ENCODE measurements at regions not wholly inside any gene's neighbourhood (a gene's known extent, or its start where the extent isn't known, plus 50 kb on each side); places are given as distances from the start of the nearest gene placed in this dataset.

DNA sequence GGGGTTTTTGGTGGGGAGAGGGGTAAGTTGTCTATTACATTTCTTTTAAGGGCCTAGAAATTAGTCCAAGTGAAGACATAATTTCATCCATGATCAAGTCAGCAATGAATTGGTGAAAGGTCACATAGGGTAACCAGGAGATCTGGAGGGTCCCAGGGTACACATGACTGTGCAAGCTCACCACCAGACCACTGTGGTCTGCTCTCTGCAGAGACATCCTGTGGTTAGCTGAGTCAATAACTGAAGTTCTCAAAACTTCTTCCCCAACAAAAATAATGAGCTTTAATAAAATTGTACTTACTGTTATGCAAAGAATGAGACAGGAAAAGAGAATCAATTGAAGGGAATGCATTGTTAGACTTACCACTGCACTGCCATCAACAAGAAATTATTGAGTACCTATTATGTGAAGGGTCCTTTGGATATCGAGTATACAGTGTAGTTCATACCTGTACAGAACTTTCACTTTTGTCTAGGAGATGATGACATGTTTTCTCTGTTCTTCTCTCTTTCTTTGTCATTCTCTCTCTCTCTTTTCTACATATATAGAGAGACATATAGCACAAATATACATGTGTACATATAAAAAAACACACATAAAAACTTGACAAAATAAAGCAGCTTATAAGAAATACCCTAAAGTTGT, 209.8 kb downstream of the GJA1 start:
- TF ChIP-seq HOXA3 (CRISPR knock-in tag; IDR thresholded peaks at IDR 0.05) (no peak), RFXAP (CRISPR knock-in tag; IDR thresholded peaks at IDR 0.05; ENCODE audit: borderline replicate concordance) (no peak), U2AF2 (IDR thresholded peaks at IDR 0.05; ENCODE audit: low read depth, low read length) (no peak), REXO4 (CRISPR knock-in tag; IDR thresholded peaks at IDR 0.05; ENCODE audit: borderline replicate concordance) (no peak), ZNF549 (CRISPR knock-in tag; IDR thresholded peaks at IDR 0.05) (no peak), SNAPC2 (CRISPR knock-in tag; IDR thresholded peaks at IDR 0.05) (no peak), ZNF33B (CRISPR knock-in tag; IDR thresholded peaks at IDR 0.05) (no peak), ZNF235 (CRISPR knock-in tag; IDR thresholded peaks at IDR 0.05; ENCODE audit: borderline replicate concordance) (no peak), PHB2 (IDR thresholded peaks at IDR 0.05; ENCODE audit: partially characterized antibody) (no peak), ZFP82 (CRISPR knock-in tag; IDR thresholded peaks at IDR 0.05; ENCODE audit: borderline replicate concordance) (no peak), ZNF768 (CRISPR knock-in tag; IDR thresholded peaks at IDR 0.05) (no peak), SIX4 (CRISPR knock-in tag; IDR thresholded peaks at IDR 0.05) (no peak), FLYWCH1 (CRISPR knock-in tag; IDR thresholded peaks at IDR 0.05) (no peak), EED (CRISPR knock-in tag; IDR thresholded peaks at IDR 0.05) (no peak)
- TF ChIP-seq, protein P1, sequence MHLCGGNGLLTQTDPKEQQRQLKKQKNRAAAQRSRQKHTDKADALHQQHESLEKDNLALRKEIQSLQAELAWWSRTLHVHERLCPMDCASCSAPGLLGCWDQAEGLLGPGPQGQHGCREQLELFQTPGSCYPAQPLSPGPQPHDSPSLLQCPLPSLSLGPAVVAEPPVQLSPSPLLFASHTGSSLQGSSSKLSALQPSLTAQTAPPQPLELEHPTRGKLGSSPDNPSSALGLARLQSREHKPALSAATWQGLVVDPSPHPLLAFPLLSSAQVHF (CRISPR knock-in tag; IDR thresholded peaks at IDR 0.05) = no peak
- TF ChIP-seq, protein P2, sequence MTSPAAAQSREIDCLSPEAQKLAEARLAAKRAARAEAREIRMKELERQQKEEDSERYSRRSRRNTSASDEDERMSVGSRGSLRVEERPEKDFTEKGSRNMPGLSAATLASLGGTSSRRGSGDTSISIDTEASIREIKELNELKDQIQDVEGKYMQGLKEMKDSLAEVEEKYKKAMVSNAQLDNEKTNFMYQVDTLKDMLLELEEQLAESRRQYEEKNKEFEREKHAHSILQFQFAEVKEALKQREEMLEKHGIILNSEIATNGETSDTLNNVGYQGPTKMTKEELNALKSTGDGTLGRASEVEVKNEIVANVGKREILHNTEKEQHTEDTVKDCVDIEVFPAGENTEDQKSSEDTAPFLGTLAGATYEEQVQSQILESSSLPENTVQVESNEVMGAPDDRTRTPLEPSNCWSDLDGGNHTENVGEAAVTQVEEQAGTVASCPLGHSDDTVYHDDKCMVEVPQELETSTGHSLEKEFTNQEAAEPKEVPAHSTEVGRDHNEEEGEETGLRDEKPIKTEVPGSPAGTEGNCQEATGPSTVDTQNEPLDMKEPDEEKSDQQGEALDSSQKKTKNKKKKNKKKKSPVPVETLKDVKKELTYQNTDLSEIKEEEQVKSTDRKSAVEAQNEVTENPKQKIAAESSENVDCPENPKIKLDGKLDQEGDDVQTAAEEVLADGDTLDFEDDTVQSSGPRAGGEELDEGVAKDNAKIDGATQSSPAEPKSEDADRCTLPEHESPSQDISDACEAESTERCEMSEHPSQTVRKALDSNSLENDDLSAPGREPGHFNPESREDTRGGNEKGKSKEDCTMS (CRISPR knock-in tag; conservative IDR thresholded peaks at IDR 0.05) = no peak
- ATAC-seq = no peak
- Histone ChIP-seq H3K9ac (ENCODE audit: insufficient read depth, low read depth, low read length) (no peak overlapping the region), H3K4me2 (ENCODE audit: low read depth, low read length) (no peak overlapping the region), H4K20me1 (ENCODE audit: insufficient read depth, low read length) (no peaks in the 10 kb centered on the region), H3K27ac (ENCODE audit: extremely low read length, insufficient read depth, low read length) (no peak overlapping the region), H3K9me3 (ENCODE audit: low read length) (no peaks in the 10 kb centered on the region), H3K27me3 (ENCODE audit: control insufficient read depth in 1 of 2, insufficient read depth in 2 of 2, low read length in 2 of 2) (no peaks in the 10 kb centered on the region), H3K4me3 (replicated peaks in 1 of 3; ENCODE audit: insufficient read depth in 1 of 3, low read depth in 2 of 3, low read length in 3 of 3) (no peak overlapping the region), H3K4me1 (ENCODE audit: insufficient read depth, low read length) (no peaks in the 10 kb centered on the region), H2AFZ (ENCODE audit: low read length) (no peak overlapping the region), H3K79me2 (ENCODE audit: insufficient read depth, low read length) (no peaks in the 10 kb centered on the region), H3K36me3 (replicated peaks in 1 of 2; ENCODE audit: control insufficient read depth in 1 of 2, insufficient read depth in 2 of 2, low read length in 2 of 2) (no peaks in the 10 kb centered on the region)
- intact Hi-C loops (cut with micrococcal nuclease; ENCODE audit: unreplicated experiment) = no loop called here
- POLR2A ChIA-PET = no interaction called here
- DNase-seq (ENCODE audit: low spot score) = no peak
- BruUV-seq (replicated peaks) = no TSS peak
- CTCF ChIA-PET (ENCODE audit: low intra/inter-chr PET ratio, low total read pairs) = no interaction called here
- in situ Hi-C loops (cut with HindIII; ENCODE audit: extremely low pct_ligation_motif_present, low pct_unique_long_range_greater_than_20kb) = no loop called here
- no peak for FAIRE-seq
- WGBS (ENCODE audit: low lambda C conversion rate) = 2% methylated on average over 1 of the region's 1 CpG
